ENCODE measurements at regions not wholly inside any gene's neighbourhood (a gene's known extent, or its start where the extent isn't known, plus 50 kb on each side); places are given as distances from the start of the nearest gene placed in this dataset.

DNA sequence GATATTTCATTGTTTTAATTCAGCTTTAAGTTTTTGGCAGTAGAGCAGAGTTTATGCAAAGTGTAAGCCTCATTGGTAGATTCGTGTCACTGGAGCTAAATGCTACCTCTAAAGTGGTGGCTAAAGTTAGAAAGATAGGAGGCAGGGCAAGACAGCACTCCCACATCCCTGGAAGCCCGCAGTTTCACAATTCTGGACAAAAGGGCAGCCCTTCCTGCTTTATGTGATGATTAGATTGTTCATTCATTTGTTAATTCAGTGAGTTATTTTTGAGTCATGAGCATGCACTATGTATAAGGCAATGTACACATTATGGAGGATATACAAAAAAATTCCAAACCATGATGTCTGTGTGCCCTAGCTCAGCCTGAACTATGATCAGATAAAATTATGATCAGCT lies 52.1 kb upstream of the EIF3M start:
- TF ChIP-seq, protein P1, sequence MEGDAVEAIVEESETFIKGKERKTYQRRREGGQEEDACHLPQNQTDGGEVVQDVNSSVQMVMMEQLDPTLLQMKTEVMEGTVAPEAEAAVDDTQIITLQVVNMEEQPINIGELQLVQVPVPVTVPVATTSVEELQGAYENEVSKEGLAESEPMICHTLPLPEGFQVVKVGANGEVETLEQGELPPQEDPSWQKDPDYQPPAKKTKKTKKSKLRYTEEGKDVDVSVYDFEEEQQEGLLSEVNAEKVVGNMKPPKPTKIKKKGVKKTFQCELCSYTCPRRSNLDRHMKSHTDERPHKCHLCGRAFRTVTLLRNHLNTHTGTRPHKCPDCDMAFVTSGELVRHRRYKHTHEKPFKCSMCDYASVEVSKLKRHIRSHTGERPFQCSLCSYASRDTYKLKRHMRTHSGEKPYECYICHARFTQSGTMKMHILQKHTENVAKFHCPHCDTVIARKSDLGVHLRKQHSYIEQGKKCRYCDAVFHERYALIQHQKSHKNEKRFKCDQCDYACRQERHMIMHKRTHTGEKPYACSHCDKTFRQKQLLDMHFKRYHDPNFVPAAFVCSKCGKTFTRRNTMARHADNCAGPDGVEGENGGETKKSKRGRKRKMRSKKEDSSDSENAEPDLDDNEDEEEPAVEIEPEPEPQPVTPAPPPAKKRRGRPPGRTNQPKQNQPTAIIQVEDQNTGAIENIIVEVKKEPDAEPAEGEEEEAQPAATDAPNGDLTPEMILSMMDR (conservative IDR thresholded peaks at IDR 0.05 in 1 of 2, IDR thresholded peaks at IDR 0.05 in 1 of 2; ENCODE audit: extremely low read depth in 1 of 2, insufficient read depth in 1 of 2, low read depth in 1 of 2, low read length in 2 of 2) = no peak
- no peak for TF ChIP-seq EZH2 (IDR thresholded peaks at IDR 0.05; ENCODE audit: borderline replicate concordance, low read length)
